Loucy (cell line): ENCODE measurements at regions not wholly inside any gene's neighbourhood (a gene's known extent, or its start where the extent isn't known, plus 50 kb on each side); places are given as distances from the start of the nearest gene placed in this dataset.

Experiments
- EZH2phosphoT487 ChIP-seq: fragments of 200-600 bp; IDR thresholded peaks from 2 replicates; pipeline ENCODE4 v1.6.1; 2018; ENCODE audit warnings: antibody characterized with exemption, mild to moderate bottlenecking, moderate library complexity, borderline replicate concordance
- TF ChIP-seq, protein P1 (sequence below): fragments of 200-600 bp; sonication (generic); conservative IDR thresholded peaks from 2 replicates; pipeline ENCODE4 v1.5.1; 2014; ENCODE audit warnings: mild to moderate bottlenecking, antibody characterized with exemption, low read length

DNA sequence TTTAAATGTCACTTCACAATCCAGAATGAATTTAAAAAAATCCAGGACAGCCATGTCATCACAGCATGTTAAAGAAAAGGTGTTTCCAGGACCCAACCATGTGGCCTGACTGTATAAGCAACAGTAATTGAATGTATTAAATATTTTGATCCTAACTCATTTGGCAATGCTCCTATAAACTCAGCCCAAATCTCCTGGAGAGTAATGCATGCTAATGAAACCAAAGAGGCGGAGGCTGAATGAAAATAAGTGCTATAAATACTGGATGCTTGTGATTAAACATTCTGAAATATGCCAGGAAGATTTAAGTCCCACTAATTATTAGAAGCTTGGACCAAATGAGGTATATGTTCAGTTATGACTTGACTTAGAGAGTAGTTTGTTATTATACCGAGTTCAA is 486.8 kb downstream of the FRK start:
- TF ChIP-seq, protein P1, sequence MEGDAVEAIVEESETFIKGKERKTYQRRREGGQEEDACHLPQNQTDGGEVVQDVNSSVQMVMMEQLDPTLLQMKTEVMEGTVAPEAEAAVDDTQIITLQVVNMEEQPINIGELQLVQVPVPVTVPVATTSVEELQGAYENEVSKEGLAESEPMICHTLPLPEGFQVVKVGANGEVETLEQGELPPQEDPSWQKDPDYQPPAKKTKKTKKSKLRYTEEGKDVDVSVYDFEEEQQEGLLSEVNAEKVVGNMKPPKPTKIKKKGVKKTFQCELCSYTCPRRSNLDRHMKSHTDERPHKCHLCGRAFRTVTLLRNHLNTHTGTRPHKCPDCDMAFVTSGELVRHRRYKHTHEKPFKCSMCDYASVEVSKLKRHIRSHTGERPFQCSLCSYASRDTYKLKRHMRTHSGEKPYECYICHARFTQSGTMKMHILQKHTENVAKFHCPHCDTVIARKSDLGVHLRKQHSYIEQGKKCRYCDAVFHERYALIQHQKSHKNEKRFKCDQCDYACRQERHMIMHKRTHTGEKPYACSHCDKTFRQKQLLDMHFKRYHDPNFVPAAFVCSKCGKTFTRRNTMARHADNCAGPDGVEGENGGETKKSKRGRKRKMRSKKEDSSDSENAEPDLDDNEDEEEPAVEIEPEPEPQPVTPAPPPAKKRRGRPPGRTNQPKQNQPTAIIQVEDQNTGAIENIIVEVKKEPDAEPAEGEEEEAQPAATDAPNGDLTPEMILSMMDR, result no peak
- TF ChIP-seq EZH2phosphoT487, result no peak
